ENCODE measurements at regions not wholly inside any gene's neighbourhood (a gene's known extent, or its start where the extent isn't known, plus 50 kb on each side); places are given as distances from the start of the nearest gene placed in this dataset.
"Not testable (repeated sequence)": the region's sequence is repeated elsewhere in the genome, so short reads cannot be mapped to it uniquely, and the experiment has no call there.

GRCh38 chr20:48444249-48444648 is 383.6 kb downstream of the PREX1 start:
- no peak for DNase-seq (ENCODE audit: low spot score)

GRCh38 chr20:48440916-48441315 is 386.9 kb downstream of the PREX1 start:
- no peak for DNase-seq (ENCODE audit: low spot score)

- not testable (repeated sequence) for DNase-seq (ENCODE audit: low spot score)
Measured at GRCh38 chr20:48440261-48440660, 387.5 kb downstream of the PREX1 start.

GRCh38 chr20:48437146-48437545 is 390.7 kb downstream of the PREX1 start:
- no peak for DNase-seq (ENCODE audit: low spot score)

GRCh38 chr20:48436609-48437008 is 391.2 kb downstream of the PREX1 start:
- DNase-seq (ENCODE audit: low spot score), result not testable (repeated sequence)

GRCh38 chr20:48433178-48433577 is 394.6 kb downstream of the PREX1 start:
- DNase-seq (ENCODE audit: low spot score), result no peak

GRCh38 chr20:48432494-48432832 is 395.3 kb downstream of the PREX1 start:
- no peak for DNase-seq (ENCODE audit: low spot score)

- peak; percentile 49 for DNase-seq (ENCODE audit: low spot score)
Measured at GRCh38 chr20:48431653-48432493, 395.9 kb downstream of the PREX1 start.

GRCh38 chr20:48426630-48427029 is 401.2 kb downstream of the PREX1 start:
- DNase-seq (ENCODE audit: low spot score), result no peak

GRCh38 chr20:48425817-48426612 is 401.8 kb downstream of the PREX1 start:
- peak; percentile 46 for DNase-seq (ENCODE audit: low spot score)

- no peak for DNase-seq (ENCODE audit: low spot score)
Measured at GRCh38 chr20:48425321-48425720, 402.5 kb downstream of the PREX1 start.

GRCh38 chr20:48422242-48422960 is 405.4 kb downstream of the PREX1 start:
- DNase-seq (ENCODE audit: low spot score), result no peak

- no peak for DNase-seq (ENCODE audit: low spot score)
Measured at GRCh38 chr20:48421547-48421946, 406.3 kb downstream of the PREX1 start.

- no peak for DNase-seq (ENCODE audit: low spot score)
Measured at GRCh38 chr20:48420176-48420575, 407.6 kb downstream of the PREX1 start.

GRCh38 chr20:48419173-48419572 is 408.6 kb downstream of the PREX1 start:
- DNase-seq (ENCODE audit: low spot score), result no peak

- no peak for DNase-seq (ENCODE audit: low spot score)
Measured at GRCh38 chr20:48416002-48416401, 411.8 kb downstream of the PREX1 start.

- no peak for DNase-seq (ENCODE audit: low spot score)
Measured at GRCh38 chr20:48414786-48415185, 413.0 kb downstream of the PREX1 start.

GRCh38 chr20:48411919-48412522 is 415.8 kb downstream of the PREX1 start:
- no peak for DNase-seq (ENCODE audit: low spot score)

GRCh38 chr20:48411245-48411644 is 416.6 kb downstream of the PREX1 start:
- DNase-seq (ENCODE audit: low spot score), result no peak

- DNase-seq (ENCODE audit: low spot score), result no peak
Measured at GRCh38 chr20:48409055-48409615, 418.7 kb downstream of the PREX1 start.

- no peak for DNase-seq (ENCODE audit: low spot score)
Measured at GRCh38 chr20:48407710-48408109, 420.1 kb downstream of the PREX1 start.
